Renal pelvis (tissue), 1 donor: ENCODE measurements at regions not wholly inside any gene's neighbourhood (a gene's known extent, or its start where the extent isn't known, plus 50 kb on each side); places are given as distances from the start of the nearest gene placed in this dataset.
A peak's percentile ranks its signal among the peaks of the same experiment; 100 is the strongest.

Experiments
- DNase-seq: peaks from one replicate; pipeline ENCODE4 v3.0.0-alpha.2; 2013

GRCh38 chr21:16305686-16306085, 575.9 kb downstream of the USP25 start:
- no peak for DNase-seq

- DNase-seq: no peak
Observed at GRCh38 chr21:16307256-16307655, 577.5 kb downstream of the USP25 start.

GRCh38 chr21:16308269-16308668, 578.5 kb downstream of the USP25 start:
- DNase-seq: no peak

GRCh38 chr21:16309250-16309971, 579.6 kb downstream of the USP25 start:
- no peak for DNase-seq

GRCh38 chr21:16310176-16310575, 580.4 kb downstream of the USP25 start:
- DNase-seq: no peak

GRCh38 chr21:16311229-16311628, 581.4 kb downstream of the USP25 start:
- no peak for DNase-seq

- DNase-seq: no peak
Observed at GRCh38 chr21:16312321-16312720, 582.5 kb downstream of the USP25 start.

GRCh38 chr21:16315223-16315622, 585.4 kb downstream of the USP25 start:
- no peak for DNase-seq

- DNase-seq: no peak
Observed at GRCh38 chr21:16318651-16319300, 589.0 kb downstream of the USP25 start.

- no peak for DNase-seq
Observed at GRCh38 chr21:16320110-16320509, 590.3 kb downstream of the USP25 start.

GRCh38 chr21:16322454-16322853, 592.7 kb downstream of the USP25 start:
- no peak for DNase-seq

- DNase-seq: no peak
Observed at GRCh38 chr21:16323596-16323995, 593.8 kb downstream of the USP25 start.

GRCh38 chr21:16324630-16325029, 594.8 kb downstream of the USP25 start:
- no peak for DNase-seq

- DNase-seq: peak; percentile 84
Observed at GRCh38 chr21:16330082-16330907, 600.5 kb downstream of the USP25 start.

GRCh38 chr21:16330908-16331268, 601.1 kb downstream of the USP25 start:
- DNase-seq: no peak

- no peak for DNase-seq
Observed at GRCh38 chr21:16337266-16337665, 607.5 kb downstream of the USP25 start.

- no peak for DNase-seq
Observed at GRCh38 chr21:16342932-16343331, 613.1 kb downstream of the USP25 start.

- no peak for DNase-seq
Observed at GRCh38 chr21:16343776-16344175, 614.0 kb downstream of the USP25 start.

- no peak for DNase-seq
Observed at GRCh38 chr21:16345757-16346156, 616.0 kb downstream of the USP25 start.

GRCh38 chr21:16347223-16347622, 617.4 kb downstream of the USP25 start:
- no peak for DNase-seq

GRCh38 chr21:16353764-16354163, 624.0 kb downstream of the USP25 start:
- no peak for DNase-seq

GRCh38 chr21:16357994-16358393, 628.2 kb downstream of the USP25 start:
- peak; percentile 8 for DNase-seq

- DNase-seq: no peak
Observed at GRCh38 chr21:16358784-16359183, 629.0 kb downstream of the USP25 start.
